Lung microvascular endothelial cell (primary cell): ENCODE measurements at regions not wholly inside any gene's neighbourhood (a gene's known extent, or its start where the extent isn't known, plus 50 kb on each side); places are given as distances from the start of the nearest gene placed in this dataset.

ENCODE experiments used
- DNase-seq, 2 donors: peaks; one replicate each; pipeline versions ENCODE4 v3.0.0 to v3.0.0-alpha.2; 2010; ENCODE audit warnings: low read depth in 2 of 2

GRCh38 chr21:23507501-23507900 lies 2099.8 kb downstream of the MRPL39 start:
- DNase-seq: no peak

DNA sequence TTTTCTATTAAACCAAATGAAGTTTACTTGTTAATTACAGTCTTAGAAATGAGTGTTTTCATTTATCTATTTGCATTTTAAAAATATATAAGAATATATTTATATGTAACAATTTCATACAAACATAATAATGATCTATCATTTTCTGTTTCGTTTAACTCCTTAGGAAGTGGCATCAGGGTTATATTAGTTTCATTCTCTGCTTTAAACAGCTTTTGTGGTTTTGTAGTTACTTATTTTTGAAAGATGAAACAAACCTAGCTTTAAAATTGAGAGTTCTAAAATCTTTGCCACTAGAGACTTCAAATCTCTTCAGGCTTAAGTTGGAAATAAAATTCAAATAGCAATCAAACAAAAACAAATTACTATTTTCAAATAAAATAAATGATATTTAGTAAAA lies 2110.6 kb downstream of the MRPL39 start:
- DNase-seq: no peak

DNA sequence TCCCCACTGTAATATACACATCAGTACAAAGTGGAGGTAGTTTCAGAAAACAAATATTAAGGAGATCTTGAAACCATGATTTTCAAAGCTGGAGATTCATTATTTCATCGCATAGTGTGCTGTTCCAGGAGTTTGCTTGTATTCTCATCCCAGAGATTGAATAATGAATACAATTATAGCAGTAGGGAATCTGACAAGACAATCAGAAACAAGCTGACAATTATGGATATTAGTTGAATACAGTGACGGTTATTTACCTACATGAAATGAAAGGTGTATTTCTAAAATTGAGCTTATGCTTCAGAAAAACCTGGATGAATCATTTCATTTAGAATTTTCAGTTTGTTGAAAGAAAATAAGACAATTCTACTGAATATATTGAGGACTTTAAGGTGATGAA lies 2119.0 kb downstream of the MRPL39 start:
- DNase-seq: no peak

GRCh38 chr21:23480591-23481270 lies 2126.6 kb downstream of the MRPL39 start:
- no peak for DNase-seq

GRCh38 chr21:23478381-23478780 lies 2128.9 kb downstream of the MRPL39 start:
- no peak for DNase-seq

- DNase-seq: peak in 1 of 2 donors; percentile 3
Measured at GRCh38 chr21:23475281-23476219, 2131.7 kb downstream of the MRPL39 start.

DNA sequence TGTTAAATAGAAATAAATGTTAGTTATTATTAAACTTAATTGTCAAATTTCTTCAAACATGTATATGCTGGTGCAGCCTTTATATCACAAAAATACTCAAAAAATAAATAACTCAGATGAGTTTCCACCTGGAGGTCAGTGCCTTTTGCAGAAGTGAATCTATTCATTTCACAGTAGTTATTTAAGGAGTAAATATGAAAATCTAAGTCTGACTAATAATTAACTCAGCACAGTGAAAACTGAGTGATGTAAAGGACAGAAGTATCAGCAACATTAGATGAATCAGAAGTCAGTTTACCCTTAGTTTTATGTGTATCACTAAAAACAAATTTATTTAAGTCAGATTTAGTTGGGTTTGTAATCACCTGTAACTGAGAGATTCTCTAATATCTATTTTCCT lies 2135.4 kb downstream of the MRPL39 start:
- no peak for DNase-seq

GRCh38 chr21:23463365-23463764 lies 2143.9 kb downstream of the MRPL39 start:
- DNase-seq: no peak

DNA sequence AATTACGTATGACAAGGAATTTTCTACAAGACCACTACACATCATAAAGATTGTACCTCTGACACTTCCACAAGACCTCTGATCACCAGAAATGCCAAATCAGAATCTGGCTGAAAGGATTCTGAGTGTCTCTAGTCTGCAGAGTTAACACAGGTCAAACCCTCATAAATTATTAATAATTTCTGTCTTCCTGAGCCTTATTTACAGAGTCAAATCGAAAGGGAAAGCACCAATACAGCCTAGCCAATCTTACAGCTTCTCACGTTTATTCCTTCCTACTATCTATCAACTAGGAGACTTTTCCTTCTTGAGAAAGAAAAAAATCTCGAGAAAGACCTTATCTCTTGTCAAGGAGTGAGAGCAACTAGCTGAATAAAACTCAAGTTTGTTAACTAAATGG lies 2151.6 kb downstream of the MRPL39 start:
- DNase-seq: no peak

DNA sequence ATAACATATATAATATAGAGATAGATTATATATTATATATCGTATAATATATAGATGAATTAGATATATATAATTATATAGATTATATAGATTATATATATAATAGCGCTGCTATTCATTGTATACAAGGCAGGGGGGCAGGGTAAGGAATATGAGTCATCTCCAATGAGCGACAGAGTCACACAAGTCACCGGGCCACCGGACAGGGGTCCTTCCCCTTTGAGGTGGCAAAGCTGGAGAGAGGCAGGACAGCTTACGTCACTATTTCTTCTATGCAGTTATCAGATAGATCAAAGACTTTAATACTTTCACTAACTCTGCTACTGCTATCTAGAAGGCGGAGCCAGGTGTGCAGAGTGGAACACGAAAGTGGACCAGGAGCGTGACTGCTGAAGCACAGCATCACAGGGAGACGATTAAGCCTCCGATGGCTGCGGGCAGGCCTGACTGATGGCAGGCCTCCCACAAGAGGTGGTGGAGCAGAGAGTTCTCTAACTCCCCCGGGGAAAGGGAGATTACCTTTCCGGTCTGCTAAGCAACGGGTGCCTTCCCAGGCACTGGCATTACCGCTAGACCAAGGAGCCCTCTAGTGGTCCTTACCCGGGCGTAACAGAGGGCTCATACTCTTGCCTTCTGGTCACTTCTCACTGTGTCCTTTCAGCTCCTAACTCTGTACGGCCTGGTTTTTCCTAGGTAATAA lies 2154.7 kb downstream of the MRPL39 start:
- no peak for DNase-seq

DNA sequence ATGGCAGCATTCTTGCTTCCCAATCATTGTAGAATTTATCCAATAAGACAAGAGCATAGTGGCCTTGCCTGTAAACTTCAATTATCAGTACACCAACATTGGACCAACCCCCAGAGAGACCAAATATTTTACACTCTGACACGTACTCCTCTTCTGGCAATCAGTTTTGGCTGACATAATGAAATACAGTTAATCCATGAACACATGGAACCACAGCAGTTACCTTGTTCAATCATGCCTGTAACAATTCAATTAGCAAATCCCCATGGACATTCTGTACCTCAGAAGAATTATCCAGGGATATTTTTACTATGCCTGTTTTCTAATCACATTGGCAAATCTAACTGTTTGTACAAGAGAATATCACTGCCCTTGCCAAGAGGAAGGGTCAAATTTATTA lies 2162.0 kb downstream of the MRPL39 start:
- DNase-seq: no peak

DNA sequence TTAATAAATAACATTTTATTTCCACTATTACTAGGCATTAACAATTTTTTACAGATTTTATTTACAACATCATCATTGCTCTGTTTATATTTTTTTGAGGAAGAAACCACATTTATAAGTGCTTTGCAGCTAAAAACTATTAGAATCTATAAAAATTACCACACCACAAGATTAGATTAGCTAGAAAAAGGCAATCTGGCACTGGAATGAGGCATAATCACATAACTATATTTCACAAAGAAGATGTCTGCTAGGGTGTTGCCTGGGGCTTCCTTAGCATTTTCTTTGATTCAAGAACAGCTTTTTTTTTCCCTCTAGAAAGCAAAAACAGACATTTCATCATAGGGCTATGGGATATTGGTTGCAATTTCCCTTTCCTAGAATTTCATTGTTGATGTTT lies 2169.2 kb downstream of the MRPL39 start:
- no peak for DNase-seq

GRCh38 chr21:23402929-23403520 lies 2204.3 kb downstream of the MRPL39 start:
- DNase-seq: no peak

GRCh38 chr21:23401278-23401677 lies 2206.0 kb downstream of the MRPL39 start:
- peak; percentile 0 to 3 for DNase-seq

- DNase-seq: no peak
Measured at GRCh38 chr21:23398726-23399125, 2208.6 kb downstream of the MRPL39 start.

- no peak for DNase-seq
Measured at GRCh38 chr21:23394458-23394857, 2212.8 kb downstream of the MRPL39 start.

DNA sequence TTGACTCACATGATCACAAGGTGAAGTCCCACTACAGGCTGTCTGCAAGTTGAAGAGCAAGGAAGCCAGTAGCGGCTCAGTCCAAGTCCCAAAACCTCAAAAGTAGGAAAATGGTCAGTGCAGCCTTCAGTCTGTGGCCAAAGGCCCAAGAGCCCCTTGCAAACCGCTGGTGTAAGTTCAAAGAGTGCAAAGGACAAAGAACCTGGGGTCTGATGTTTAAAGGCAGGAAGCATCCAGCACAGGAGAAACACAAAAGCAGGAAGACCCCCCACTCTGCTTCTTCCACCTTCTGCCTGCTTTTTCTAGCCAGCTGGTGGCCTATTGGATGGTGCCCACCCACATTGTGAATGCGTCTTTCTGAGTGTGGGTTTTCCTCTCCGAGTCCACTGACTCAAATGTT lies 2222.6 kb downstream of the MRPL39 start:
- DNase-seq: no peak

DNA sequence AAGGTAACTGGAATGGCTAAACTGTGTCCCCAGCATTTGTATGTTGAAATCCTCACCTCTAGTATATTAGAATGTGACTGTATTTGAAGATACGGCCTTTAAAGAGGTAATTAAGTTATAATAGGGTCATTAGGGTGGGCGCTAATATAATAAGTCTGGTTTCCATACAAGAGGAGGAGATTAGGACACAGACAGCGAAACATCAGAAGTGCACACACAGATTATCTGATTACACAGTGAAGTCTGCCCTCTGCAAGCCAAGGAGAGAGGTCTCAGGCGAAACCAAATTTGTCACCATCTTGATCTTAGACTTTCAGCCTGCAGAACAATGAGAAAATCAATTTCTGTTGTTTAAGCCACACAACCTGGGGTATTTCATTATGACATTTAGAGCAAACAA lies 2233.1 kb downstream of the MRPL39 start:
- no peak for DNase-seq

- DNase-seq: no peak
Measured at GRCh38 chr21:23356905-23357304, 2250.4 kb downstream of the MRPL39 start.

DNA sequence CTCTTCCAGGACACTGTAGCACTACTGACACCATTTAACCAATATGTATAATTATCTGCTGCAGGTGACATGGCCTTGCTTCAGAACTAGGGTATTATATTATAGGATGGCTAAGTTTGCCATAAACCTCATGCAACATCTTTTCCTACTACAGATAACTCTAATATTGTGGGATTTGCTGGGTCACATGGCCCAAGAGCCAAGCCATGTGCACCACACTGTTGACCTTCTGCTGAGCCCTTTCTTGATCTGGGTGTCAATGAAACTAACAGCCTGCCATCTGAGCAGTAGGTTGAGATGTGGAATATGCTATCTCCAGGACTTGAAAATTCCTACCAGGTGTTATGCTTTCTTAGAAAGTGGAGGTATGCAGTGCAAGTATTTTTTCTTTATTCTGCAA lies 2291.1 kb downstream of the MRPL39 start:
- no peak for DNase-seq

- no peak for DNase-seq
Measured at GRCh38 chr21:23308741-23309140, 2298.5 kb downstream of the MRPL39 start.

DNA sequence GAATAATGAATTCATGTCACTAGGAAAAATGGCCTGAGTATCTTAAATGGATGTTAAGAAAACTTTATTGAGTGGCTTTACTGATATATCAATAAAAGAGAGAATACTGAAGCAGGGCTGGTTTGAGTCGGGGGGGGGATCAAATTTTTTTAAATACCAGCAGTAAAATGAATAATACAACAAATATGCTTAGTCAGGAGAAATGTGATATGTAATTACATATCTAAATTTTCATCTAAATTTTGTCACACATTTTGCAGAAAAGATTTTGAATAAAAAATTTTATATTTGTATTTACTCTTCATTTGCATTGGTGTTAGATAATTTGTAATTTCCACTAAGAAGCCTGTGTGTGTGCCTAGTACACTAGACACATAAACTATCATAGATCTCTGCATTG lies 2300.2 kb downstream of the MRPL39 start:
- no peak for DNase-seq
